ENCODE measurements at regions not wholly inside any gene's neighbourhood (a gene's known extent, or its start where the extent isn't known, plus 50 kb on each side); places are given as distances from the start of the nearest gene placed in this dataset.

DNA sequence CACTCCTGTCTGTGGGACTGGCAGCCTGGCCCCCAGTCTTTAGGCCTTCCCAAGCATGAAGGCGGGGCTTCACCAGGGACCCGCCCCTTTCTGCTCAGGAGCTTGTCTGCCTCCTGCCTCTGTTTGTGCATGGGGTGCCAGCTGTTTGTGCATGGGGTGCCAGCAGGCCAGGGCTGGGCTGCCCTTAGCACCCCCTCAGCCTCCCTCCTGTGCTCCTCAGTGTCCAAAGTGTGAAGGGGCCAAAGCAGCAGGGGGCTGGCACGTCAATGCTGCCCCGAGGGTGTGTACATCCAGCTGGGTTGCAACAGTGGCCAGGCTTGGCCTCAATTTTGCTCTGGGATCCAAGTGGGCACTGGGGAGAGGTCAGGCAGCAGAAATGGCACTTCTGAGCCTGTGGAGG, 298.0 kb upstream of the GALNT5 start:
- TF ChIP-seq CTCF (IDR thresholded peaks at IDR 0.05; ENCODE audit: low read depth, low read length, poor library complexity, severe bottlenecking) (no peak), EZH2phosphoT487 (IDR thresholded peaks at IDR 0.05; ENCODE audit: borderline replicate concordance, low read length) (no peak)

Measured in DOHH2 (cell line).